HEK293 (cell line): ENCODE measurements at regions not wholly inside any gene's neighbourhood (a gene's known extent, or its start where the extent isn't known, plus 50 kb on each side); places are given as distances from the start of the nearest gene placed in this dataset.
A peak's percentile ranks its signal among the peaks of the same experiment; 100 is the strongest.

Experiments
- CTCF ChIA-PET: fragments of 350-600 bp; formaldehyde crosslinking; extraction: SDS; loops from one replicate; lab custom pipeline; 2021; ENCODE audit warnings: antibody characterized with exemption; lab: Yijun Ruan, JAX
- POLR2A ChIA-PET: fragments of 300-600 bp; formaldehyde crosslinking; extraction: SDS; loops from one replicate; lab custom pipeline; 2020; ENCODE audit warnings: antibody characterized with exemption, inconsistent platforms; lab: Yijun Ruan, JAX
- H3K27ac ChIP-seq: fragments of 200-500 bp; sonication (Bioruptor generic); 2 replicates; pipeline ENCODE4 v1.5.1; 2014; ENCODE audit warnings: low read depth, low read length, control low read depth, inconsistent platforms; ENCODE audit errors: extremely low read depth
- H3K36me3 ChIP-seq, 2 experiments: fragments of 200-500 bp in 1 of 2; sonication (Bioruptor generic) in 1 of 2; 1 replicate in 1 of 2; 2 replicates in 1 of 2; pipeline ENCODE4 v1.5.1; 2014 to 2017; ENCODE audit warnings: inconsistent platforms in 2 of 2, low read length in 2 of 2; ENCODE audit not compliant: control insufficient read depth in 2 of 2, insufficient read depth in 1 of 2
- H3K4me1 ChIP-seq: fragments of 200-500 bp; sonication (Bioruptor generic); 2 replicates; pipeline ENCODE4 v1.5.1; 2014; ENCODE audit warnings: mild to moderate bottlenecking, low read length, inconsistent platforms; ENCODE audit not compliant: control insufficient read depth, insufficient read depth
- H3K4me3 ChIP-seq: 2 replicates; pipeline ENCODE4 v1.5.1; 2011; ENCODE audit warnings: low read depth, mild to moderate bottlenecking, control low read depth, low read length, moderate library complexity
- H3K9me3 ChIP-seq: fragments of 200-500 bp; sonication (Bioruptor generic); 2 replicates; pipeline ENCODE4 v1.5.1; 2014; ENCODE audit warnings: low read depth, low read length, inconsistent platforms; ENCODE audit not compliant: control insufficient read depth, insufficient read depth
- EGR2 ChIP-seq: fragments of 450-650 bp; formaldehyde crosslinking; IDR thresholded peaks from 2 replicates; pipeline ENCODE4 v1.5.1; 2016; ENCODE audit warnings: low read depth, missing biosample characterization, missing genetic modification characterization
- IKZF3 ChIP-seq: fragments of 450-650 bp; IDR thresholded peaks from 2 replicates; pipeline ENCODE4 v1.5.0; 2018; ENCODE audit warnings: missing biosample characterization, mild to moderate bottlenecking, missing genetic modification characterization, moderate library complexity
- KLF10 ChIP-seq: fragments of 450-650 bp; IDR thresholded peaks from 2 replicates; pipeline ENCODE4 v1.5.1; 2018; ENCODE audit warnings: missing biosample characterization, mild to moderate bottlenecking, missing genetic modification characterization
- MZF1 ChIP-seq: fragments of 450-650 bp; formaldehyde crosslinking; IDR thresholded peaks from 2 replicates; pipeline ENCODE4 v1.5.1; 2017; ENCODE audit warnings: missing biosample characterization, missing genetic modification characterization, borderline replicate concordance
- OVOL3 ChIP-seq: fragments of 450-650 bp; formaldehyde crosslinking; IDR thresholded peaks from 2 replicates; pipeline ENCODE4 v1.5.1; 2016; ENCODE audit warnings: missing biosample characterization, missing genetic modification characterization
- PRDM1 ChIP-seq: fragments of 450-650 bp; formaldehyde crosslinking; IDR thresholded peaks from 2 replicates; pipeline ENCODE4; 2016; ENCODE audit warnings: missing biosample characterization, missing genetic modification characterization
- PRDM4 ChIP-seq: fragments of 450-650 bp; formaldehyde crosslinking; IDR thresholded peaks from 2 replicates; pipeline ENCODE4 v1.5.1; 2017; ENCODE audit warnings: missing biosample characterization, missing genetic modification characterization
- TCF7L2 ChIP-seq: IDR thresholded peaks from 2 replicates; pipeline ENCODE4 v1.6.1; 2011; ENCODE audit warnings: low read depth, mild to moderate bottlenecking, inconsistent platforms, low read length, moderate library complexity, borderline replicate concordance
- TRIM28 ChIP-seq: IDR thresholded peaks from 2 replicates; pipeline ENCODE4 v1.6.1; 2011; ENCODE audit warnings: low read length, control low read depth, borderline replicate concordance
- ZNF146 ChIP-seq: fragments of 450-650 bp; formaldehyde crosslinking; IDR thresholded peaks from 2 replicates; pipeline ENCODE4 v1.5.1; 2016; ENCODE audit warnings: missing biosample characterization, missing genetic modification characterization
- ZNF174 ChIP-seq: fragments of 450-650 bp; formaldehyde crosslinking; IDR thresholded peaks from 2 replicates; pipeline ENCODE4 v1.5.0; 2017; ENCODE audit warnings: missing biosample characterization, mild to moderate bottlenecking, missing genetic modification characterization
- ZNF184 ChIP-seq: fragments of 450-650 bp; IDR thresholded peaks from 2 replicates; pipeline ENCODE4 v1.5.1; 2018; ENCODE audit warnings: missing biosample characterization, mild to moderate bottlenecking, missing genetic modification characterization
- ZNF24 ChIP-seq: fragments of 450-650 bp; formaldehyde crosslinking; IDR thresholded peaks from 2 replicates; pipeline ENCODE4 v1.5.1; 2016; ENCODE audit warnings: missing biosample characterization, missing genetic modification characterization
- ZNF248 ChIP-seq: fragments of 450-650 bp; formaldehyde crosslinking; IDR thresholded peaks from 2 replicates; pipeline ENCODE4 v1.5.1; 2017; ENCODE audit warnings: missing biosample characterization, missing genetic modification characterization
- ZNF354C ChIP-seq: fragments of 450-650 bp; formaldehyde crosslinking; IDR thresholded peaks from 2 replicates; pipeline ENCODE4 v1.5.1; 2016; ENCODE audit warnings: missing biosample characterization, missing genetic modification characterization, low read depth, borderline replicate concordance
- ZNF449 ChIP-seq: fragments of 450-650 bp; formaldehyde crosslinking; IDR thresholded peaks from 2 replicates; pipeline ENCODE4 v1.5.1; 2017; ENCODE audit warnings: missing biosample characterization, mild to moderate bottlenecking, missing genetic modification characterization, moderate library complexity
- ZNF501 ChIP-seq: fragments of 450-650 bp; formaldehyde crosslinking; IDR thresholded peaks from 2 replicates; pipeline ENCODE4 v1.5.1; 2016; ENCODE audit warnings: missing biosample characterization, missing genetic modification characterization
- ZNF529 ChIP-seq: fragments of 450-650 bp; formaldehyde crosslinking; IDR thresholded peaks from 2 replicates; pipeline ENCODE4 v1.5.1; 2017; ENCODE audit warnings: missing genetic modification characterization, missing biosample characterization; ENCODE audit not compliant: insufficient replicate concordance
- ZNF544 ChIP-seq: fragments of 450-650 bp; formaldehyde crosslinking; IDR thresholded peaks from 2 replicates; pipeline ENCODE4 v1.5.0; 2017; ENCODE audit warnings: missing biosample characterization, missing genetic modification characterization
- ZNF654 ChIP-seq: fragments of 450-650 bp; formaldehyde crosslinking; IDR thresholded peaks from 2 replicates; pipeline ENCODE4 v1.5.1; 2016; ENCODE audit warnings: low read depth, missing biosample characterization, missing genetic modification characterization
- ZNF664 ChIP-seq: fragments of 450-650 bp; formaldehyde crosslinking; IDR thresholded peaks from 2 replicates; pipeline ENCODE4 v1.5.1; 2016; ENCODE audit warnings: missing biosample characterization, missing genetic modification characterization
- ZNF704 ChIP-seq: fragments of 450-650 bp; formaldehyde crosslinking; IDR thresholded peaks from 2 replicates; pipeline ENCODE4 v1.5.1; 2016; ENCODE audit warnings: missing biosample characterization, missing genetic modification characterization
- ZNF747 ChIP-seq: fragments of 450-650 bp; formaldehyde crosslinking; IDR thresholded peaks from 2 replicates; pipeline ENCODE4 v1.5.1; 2016; ENCODE audit warnings: missing biosample characterization, missing genetic modification characterization
- ZSCAN30 ChIP-seq: fragments of 450-650 bp; IDR thresholded peaks from 2 replicates; pipeline ENCODE4 v1.5.1; 2018; ENCODE audit warnings: missing biosample characterization, mild to moderate bottlenecking, missing genetic modification characterization, moderate library complexity
- TF ChIP-seq, protein P1 (sequence below): fragments of 450-650 bp; formaldehyde crosslinking; IDR thresholded peaks from 2 replicates; pipeline ENCODE4 v1.5.1; 2016; ENCODE audit warnings: missing biosample characterization, missing genetic modification characterization
- TF ChIP-seq, protein P2 (sequence below): fragments of 450-650 bp; formaldehyde crosslinking; IDR thresholded peaks from 2 replicates; pipeline ENCODE4 v1.5.1; 2016; ENCODE audit warnings: missing biosample characterization, missing genetic modification characterization
- TF ChIP-seq, protein P3 (sequence below): fragments of 450-650 bp; formaldehyde crosslinking; IDR thresholded peaks from 2 replicates; pipeline ENCODE4 v1.5.1; 2017; ENCODE audit warnings: missing biosample characterization, missing genetic modification characterization

- H3K27ac ChIP-seq = no peak overlapping the region
- H3K4me3 ChIP-seq = no peak overlapping the region
- H3K36me3 ChIP-seq = no peaks in the 10 kb centered on the region
- H3K4me1 ChIP-seq = peaks cover 6% of the 10 kb centered on the region; the same call in 1 of the 2 replicates
- ChIA-PET CTCF (interaction anchor here (0.5 to 0.7 kb wide), 4 partner anchors 163 to 639 kb away, joined by 3 to 6 read pairs (median 5); no protein-coding TSS in a partner anchor), POLR2A (no interaction called here)
- H3K9me3 ChIP-seq = no peaks in the 10 kb centered on the region
- TF ChIP-seq TCF7L2 (peak; percentile 20; the same call in 1 of the 2 replicates), ZNF529 (tag by site-specific recombination) (no peak), ZNF174 (no peak), ZNF704 (tag by site-specific recombination) (no peak), KLF10 (tag by site-specific recombination) (0 out of 2 replicates have a peak, but pooled peaks have one; percentile 21), ZNF184 (tag by site-specific recombination) (no peak), ZNF146 (no peak), ZNF747 (no peak), ZNF654 (tag by site-specific recombination) (0 out of 2 replicates have a peak, but pooled peaks have one; percentile 4), ZNF24 (tag by site-specific recombination) (0 out of 2 replicates have a peak, but pooled peaks have one; percentile 63), TRIM28 (peak; percentile 57; the same call in 1 of the 2 replicates), ZNF501 (tag by site-specific recombination) (no peak), MZF1 (peak; percentile 82; the same call in 1 of the 2 replicates), ZNF354C (tag by site-specific recombination) (no peak), IKZF3 (tag by site-specific recombination) (peak; percentile 74), PRDM4 (peak; percentile 56), EGR2 (tag by site-specific recombination) (no peak), ZNF544 (tag by site-specific recombination) (no peak), ZSCAN30 (tag by site-specific recombination) (peak; percentile 71; the same call in 1 of the 2 replicates), ZNF449 (tag by site-specific recombination) (peak; percentile 76), PRDM1 (tag by site-specific recombination) (0 out of 2 replicates have a peak, but pooled peaks have one; percentile 10), OVOL3 (tag by site-specific recombination) (no peak), ZNF248 (tag by site-specific recombination) (no peak), ZNF664 (tag by site-specific recombination) (no peak; the same call in 1 of the 2 replicates)
- TF ChIP-seq, protein P1, sequence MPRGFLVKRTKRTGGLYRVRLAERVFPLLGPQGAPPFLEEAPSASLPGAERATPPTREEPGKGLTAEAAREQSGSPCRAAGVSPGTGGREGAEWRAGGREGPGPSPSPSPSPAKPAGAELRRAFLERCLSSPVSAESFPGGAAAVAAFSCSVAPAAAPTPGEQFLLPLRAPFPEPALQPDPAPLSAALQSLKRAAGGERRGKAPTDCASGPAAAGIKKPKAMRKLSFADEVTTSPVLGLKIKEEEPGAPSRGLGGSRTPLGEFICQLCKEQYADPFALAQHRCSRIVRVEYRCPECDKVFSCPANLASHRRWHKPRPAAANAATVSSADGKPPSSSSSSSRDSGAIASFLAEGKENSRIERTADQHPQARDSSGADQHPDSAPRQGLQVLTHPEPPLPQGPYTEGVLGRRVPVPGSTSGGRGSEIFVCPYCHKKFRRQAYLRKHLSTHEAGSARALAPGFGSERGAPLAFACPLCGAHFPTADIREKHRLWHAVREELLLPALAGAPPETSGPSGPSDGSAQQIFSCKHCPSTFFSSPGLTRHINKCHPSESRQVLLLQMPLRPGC (tag by site-specific recombination) = no peak
- TF ChIP-seq, protein P2, sequence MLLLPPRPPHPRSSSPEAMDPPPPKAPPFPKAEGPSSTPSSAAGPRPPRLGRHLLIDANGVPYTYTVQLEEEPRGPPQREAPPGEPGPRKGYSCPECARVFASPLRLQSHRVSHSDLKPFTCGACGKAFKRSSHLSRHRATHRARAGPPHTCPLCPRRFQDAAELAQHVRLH (tag by site-specific recombination) = peak; percentile 84
- TF ChIP-seq, protein P3, sequence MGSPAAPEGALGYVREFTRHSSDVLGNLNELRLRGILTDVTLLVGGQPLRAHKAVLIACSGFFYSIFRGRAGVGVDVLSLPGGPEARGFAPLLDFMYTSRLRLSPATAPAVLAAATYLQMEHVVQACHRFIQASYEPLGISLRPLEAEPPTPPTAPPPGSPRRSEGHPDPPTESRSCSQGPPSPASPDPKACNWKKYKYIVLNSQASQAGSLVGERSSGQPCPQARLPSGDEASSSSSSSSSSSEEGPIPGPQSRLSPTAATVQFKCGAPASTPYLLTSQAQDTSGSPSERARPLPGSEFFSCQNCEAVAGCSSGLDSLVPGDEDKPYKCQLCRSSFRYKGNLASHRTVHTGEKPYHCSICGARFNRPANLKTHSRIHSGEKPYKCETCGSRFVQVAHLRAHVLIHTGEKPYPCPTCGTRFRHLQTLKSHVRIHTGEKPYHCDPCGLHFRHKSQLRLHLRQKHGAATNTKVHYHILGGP (tag by site-specific recombination) = no peak
These were observed 432.3 kb upstream of the EDIL3 start for GRCh38 chr5:84816746-84817547.
